Gastroesophageal sphincter (tissue), 4 donors: ENCODE measurements at regions not wholly inside any gene's neighbourhood (a gene's known extent, or its start where the extent isn't known, plus 50 kb on each side); places are given as distances from the start of the nearest gene placed in this dataset.

ENCODE experiments used
- ATAC-seq: fragments of 150-250 bp; one replicate; pipeline ENCODE4 v1.9.1; 2016; ENCODE audit warnings: mild to moderate bottlenecking, moderate library complexity
- H3K27ac ChIP-seq, 4 donors: fragments of 200-600 bp; sonication (generic) in 3 of 4; 1 replicate in 3 of 4; 2 replicates in 1 of 4; pipeline ENCODE4 v1.5.1; 2016 to 2019
- H3K27me3 ChIP-seq: fragments of 200-600 bp; sonication (generic); one replicate; pipeline ENCODE4 v1.5.1; 2019
- H3K36me3 ChIP-seq, 2 donors: fragments of 200-600 bp; sonication (generic); one replicate each; pipeline ENCODE4 v1.5.1; 2019; ENCODE audit warnings: control low read depth in 1 of 2
- H3K4me1 ChIP-seq, 3 donors: fragments of 200-600 bp; sonication (generic); 1 replicate in 2 of 3; 2 replicates in 1 of 3; pipeline ENCODE4 v1.5.1; 2016 to 2019; ENCODE audit warnings: control low read depth in 2 of 3
- H3K4me3 ChIP-seq, 2 donors: fragments of 200-600 bp; sonication (generic); one replicate each; pipeline ENCODE4 v1.5.1; 2019; ENCODE audit warnings: mild to moderate bottlenecking in 1 of 2, moderate library complexity in 1 of 2
- H3K9me3 ChIP-seq, 3 donors: fragments of 200-600 bp; sonication (generic); one replicate each; pipeline ENCODE4 v1.5.1; 2017 to 2019; ENCODE audit warnings: control low read depth in 2 of 3
- CTCF ChIP-seq, 4 experiments: fragments of 200-600 bp in 2 of 4; fragments of 450-650 bp in 2 of 4; sonication (generic) in 1 of 4; IDR thresholded peaks; one replicate each; pipeline ENCODE4 v1.5.1; 2017 to 2019; ENCODE audit warnings: antibody characterized with exemption in 4 of 4, mild to moderate bottlenecking in 2 of 4, moderate library complexity in 2 of 4
- EP300 ChIP-seq: sonication (generic); formaldehyde crosslinking; IDR thresholded peaks from one replicate; pipeline ENCODE4 v1.6.1; 2017; ENCODE audit warnings: antibody characterized with exemption, mild to moderate bottlenecking
- POLR2A ChIP-seq, 2 donors: fragments of 450-650 bp; IDR thresholded peaks; one replicate each; pipeline ENCODE4 v1.6.1; 2017; ENCODE audit warnings: antibody characterized with exemption in 2 of 2, mild to moderate bottlenecking in 2 of 2, moderate library complexity in 1 of 2
- POLR2AphosphoS5 ChIP-seq: sonication (generic); formaldehyde crosslinking; IDR thresholded peaks from one replicate; pipeline ENCODE4 v1.6.1; 2017; ENCODE audit warnings: antibody characterized with exemption
- WGBS, 2 donors: methylation state at CpG; one replicate each; pipeline ENCODE4 v1.1.5; 2018; ENCODE audit warnings: low coverage in 1 of 2; 5-methylcytosine and 5-hydroxymethylcytosine counted together

DNA sequence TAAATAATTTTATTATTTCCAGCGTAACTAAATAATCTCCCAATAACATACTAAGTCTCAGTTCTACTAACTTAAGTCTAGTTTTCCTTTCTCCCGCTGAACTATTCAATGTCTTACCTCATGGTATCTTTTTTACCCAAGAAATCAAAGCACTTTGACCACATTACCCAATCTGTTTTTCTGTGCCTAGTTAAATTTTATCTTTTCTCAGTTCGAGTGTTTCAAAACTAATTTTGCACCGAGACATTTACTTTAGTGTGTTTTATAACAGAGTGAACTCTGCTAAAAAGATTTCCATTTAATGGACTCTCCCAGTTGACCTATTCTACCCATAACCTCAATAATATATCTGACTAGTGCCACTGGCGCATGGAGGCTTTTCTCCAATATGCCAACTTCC is 67.6 kb upstream of the IRF2 start:
- Histone ChIP-seq H3K4me1 (peaks cover 0 to 6% (median 0%) of the 10 kb centered on the region in 3 donors), H3K4me3 (no peak overlapping the region), H3K27me3 (peaks cover 2% of the 10 kb centered on the region), H3K27ac (no peak overlapping the region), H3K9me3 (no peaks in the 10 kb centered on the region), H3K36me3 (no peaks in the 10 kb centered on the region)
- TF ChIP-seq POLR2A (IDR thresholded peaks at IDR 0.05) (no peak), EP300 (no peak), CTCF (IDR thresholded peaks at IDR 0.05) (no peak), POLR2AphosphoS5 (no peak)
- no peak for ATAC-seq
- WGBS, 2 donors: 88 to 94% methylated on average over 5 of the region's 5 CpGs

GRCh38 chr4:184540307-184540706 is 66.0 kb upstream of the IRF2 start:
- TF ChIP-seq POLR2AphosphoS5 (no peak), CTCF (IDR thresholded peaks at IDR 0.05) (no peak), EP300 (no peak), POLR2A (IDR thresholded peaks at IDR 0.05) (no peak)
- H3K9me3 ChIP-seq: no peaks in the 10 kb centered on the region
- H3K4me3 ChIP-seq: no peak overlapping the region
- WGBS, 2 donors: 82% methylated on average over 1 of the region's 1 CpG
- H3K27me3 ChIP-seq: no peaks in the 10 kb centered on the region
- H3K36me3 ChIP-seq: no peaks in the 10 kb centered on the region
- peaks cover 0 to 22% (median 7%) of the 10 kb centered on the region in 3 donors for H3K4me1 ChIP-seq
- no peak overlapping the region for H3K27ac ChIP-seq
- no peak for ATAC-seq

- peak overlapping the region; percentile 89 to 99 (median 96) for H3K27ac ChIP-seq
- H3K27me3 ChIP-seq: no peaks in the 10 kb centered on the region
- no peak for TF ChIP-seq POLR2A (IDR thresholded peaks at IDR 0.05)
- peak; percentile 47 to 87 (median 80) for TF ChIP-seq CTCF (IDR thresholded peaks at IDR 0.05)
- TF ChIP-seq EP300: no peak
- TF ChIP-seq POLR2AphosphoS5: peak; percentile 69
- H3K36me3 ChIP-seq: no peaks in the 10 kb centered on the region
- H3K4me3 ChIP-seq: peak overlapping the region; percentile 66 to 70
- H3K4me1 ChIP-seq: peaks cover 7 to 43% (median 10%) of the 10 kb centered on the region in 3 donors
- ATAC-seq: peak; percentile 90
- 0 to 2% methylated on average over 18 of the region's 18 CpGs for WGBS, 2 donors
- no peaks in the 10 kb centered on the region for H3K9me3 ChIP-seq
Observed at GRCh38 chr4:184538023-184538599, 63.8 kb upstream of the IRF2 start.

DNA sequence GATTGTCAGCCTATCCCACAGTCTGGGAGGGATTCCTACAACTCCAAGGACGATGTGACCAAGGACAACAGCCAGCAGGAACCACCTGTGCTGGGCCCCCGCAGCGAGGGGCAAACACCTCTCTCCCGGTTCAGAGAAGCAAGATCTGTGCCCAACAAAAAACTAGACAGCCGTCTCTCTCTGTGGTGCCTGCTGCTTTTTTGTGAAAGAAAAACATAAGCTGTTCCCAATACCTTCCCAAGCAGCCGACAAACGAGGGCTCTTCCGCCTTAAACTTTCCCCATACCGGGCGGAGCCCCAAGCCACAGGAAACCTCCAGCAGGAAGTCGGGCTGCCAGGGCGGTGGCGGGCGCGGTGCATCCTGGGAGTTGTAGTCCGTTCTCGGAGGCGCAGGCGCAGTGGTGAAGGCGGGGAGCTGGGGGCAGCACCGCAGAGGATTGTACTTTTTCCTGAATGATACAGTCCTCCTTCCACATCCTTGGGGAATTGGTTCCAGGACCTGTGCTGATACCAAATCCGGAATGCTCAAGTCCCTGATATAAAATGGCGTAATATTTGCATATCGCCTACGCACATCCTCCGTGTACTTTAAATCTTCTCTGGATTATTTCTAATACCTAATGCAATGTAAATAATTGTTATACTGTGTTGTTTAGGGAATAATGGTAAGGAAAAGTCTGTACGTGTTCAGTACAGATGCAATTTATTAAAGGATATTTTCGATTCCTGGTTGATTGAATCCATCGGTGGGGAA is 63.1 kb upstream of the IRF2 start:
- Histone ChIP-seq H3K4me3 (peak overlapping the region; percentile 66 to 70), H3K27ac (peak overlapping the region; percentile 89 to 99 (median 96)), H3K4me1 (peaks cover 7 to 43% (median 10%) of the 10 kb centered on the region in 3 donors), H3K36me3 (no peaks in the 10 kb centered on the region), H3K9me3 (no peaks in the 10 kb centered on the region), H3K27me3 (no peaks in the 10 kb centered on the region)
- TF ChIP-seq POLR2AphosphoS5 (peak; percentile 98), POLR2A (IDR thresholded peaks at IDR 0.05) (peak; percentile 78 to 88), CTCF (IDR thresholded peaks at IDR 0.05) (no peak), EP300 (no peak)
- 0 to 2% methylated on average over 11 to 12 of the region's 29 CpGs for WGBS, 2 donors
- peak; percentile 95 for ATAC-seq

GRCh38 chr4:184536881-184537248 is 62.5 kb upstream of the IRF2 start:
- 15 to 38% methylated on average over 3 to 5 of the region's 5 CpGs for WGBS, 2 donors
- H3K27ac ChIP-seq: peak overlapping the region; percentile 89 to 99 (median 96)
- H3K4me1 ChIP-seq: peaks cover 7 to 43% (median 10%) of the 10 kb centered on the region in 3 donors
- TF ChIP-seq POLR2A (IDR thresholded peaks at IDR 0.05) (no peak), CTCF (IDR thresholded peaks at IDR 0.05) (no peak), EP300 (no peak), POLR2AphosphoS5 (no peak)
- H3K9me3 ChIP-seq: no peaks in the 10 kb centered on the region
- ATAC-seq: no peak
- peak overlapping the region; percentile 66 to 70 for H3K4me3 ChIP-seq
- no peaks in the 10 kb centered on the region for H3K36me3 ChIP-seq
- H3K27me3 ChIP-seq: no peaks in the 10 kb centered on the region
